ENCODE measurements at regions not wholly inside any gene's neighbourhood (a gene's known extent, or its start where the extent isn't known, plus 50 kb on each side); places are given as distances from the start of the nearest gene placed in this dataset.

- TF ChIP-seq CTCF (IDR thresholded peaks at IDR 0.05) (no peak), POLR2A (IDR thresholded peaks at IDR 0.05) (no peak)
Observed at GRCh38 chr5:17037751-17038150, 101.7 kb upstream of the MYO10 start.
